Left renal pelvis (tissue), 4 donors: ENCODE measurements at regions not wholly inside any gene's neighbourhood (a gene's known extent, or its start where the extent isn't known, plus 50 kb on each side); places are given as distances from the start of the nearest gene placed in this dataset.
A peak's percentile ranks its signal among the peaks of the same experiment; 100 is the strongest.

Experiments
- DNase-seq, 4 donors: peaks; one replicate each; pipeline ENCODE4 v3.0.0-alpha.2; 2013; ENCODE audit warnings: low read depth in 4 of 4, low spot score in 3 of 4

- peak; percentile 31 to 64 (median 44) for DNase-seq
Measured at GRCh38 chr4:149296503-149296902, 519.1 kb downstream of the IQCM start.

- no peak for DNase-seq
Measured at GRCh38 chr4:149296084-149296483, 519.6 kb downstream of the IQCM start.

- DNase-seq: no peak
Measured at GRCh38 chr4:149294601-149295000, 521.0 kb downstream of the IQCM start.

- DNase-seq: no peak
Measured at GRCh38 chr4:149293046-149293649, 522.5 kb downstream of the IQCM start.

GRCh38 chr4:149292425-149293007 lies 523.1 kb downstream of the IQCM start:
- no peak for DNase-seq

- no peak for DNase-seq
Measured at GRCh38 chr4:149291463-149291862, 524.2 kb downstream of the IQCM start.

- no peak for DNase-seq
Measured at GRCh38 chr4:149280806-149281205, 534.8 kb downstream of the IQCM start.

GRCh38 chr4:149279776-149280175 lies 535.9 kb downstream of the IQCM start:
- DNase-seq: no peak

- no peak for DNase-seq
Measured at GRCh38 chr4:149279331-149279730, 536.3 kb downstream of the IQCM start.

GRCh38 chr4:149277705-149278104 lies 537.9 kb downstream of the IQCM start:
- no peak for DNase-seq

- no peak for DNase-seq
Measured at GRCh38 chr4:149269835-149270234, 545.8 kb downstream of the IQCM start.

- no peak for DNase-seq
Measured at GRCh38 chr4:149266301-149266700, 549.3 kb downstream of the IQCM start.

GRCh38 chr4:149265645-149266044 lies 550.0 kb downstream of the IQCM start:
- DNase-seq: no peak

- DNase-seq: no peak
Measured at GRCh38 chr4:149264093-149264733, 551.4 kb downstream of the IQCM start.

- DNase-seq: no peak
Measured at GRCh38 chr4:149248191-149248764, 567.4 kb downstream of the IQCM start.

GRCh38 chr4:149247164-149247563 lies 568.5 kb downstream of the IQCM start:
- peak in 1 of 4 donors; percentile 6 for DNase-seq

- DNase-seq: no peak
Measured at GRCh38 chr4:149245333-149245732, 570.3 kb downstream of the IQCM start.

- DNase-seq: no peak
Measured at GRCh38 chr4:149238097-149238496, 577.5 kb downstream of the IQCM start.

- no peak for DNase-seq
Measured at GRCh38 chr4:149234798-149235197, 580.8 kb downstream of the IQCM start.

- DNase-seq: no peak
Measured at GRCh38 chr4:149223659-149224058, 592.0 kb downstream of the IQCM start.

- no peak for DNase-seq
Measured at GRCh38 chr4:149218672-149219071, 597.0 kb downstream of the IQCM start.

GRCh38 chr4:149214301-149214700 lies 601.3 kb downstream of the IQCM start:
- no peak for DNase-seq
